ENCODE measurements at regions not wholly inside any gene's neighbourhood (a gene's known extent, or its start where the extent isn't known, plus 50 kb on each side); places are given as distances from the start of the nearest gene placed in this dataset.

- TF ChIP-seq CTCF (IDR thresholded peaks at IDR 0.05; ENCODE audit: low read depth, low read length) (no peak), MYC (IDR thresholded peaks at IDR 0.05; ENCODE audit: low read depth, low read length) (no peak), POLR2A (IDR thresholded peaks at IDR 0.05; ENCODE audit: extremely low read depth, insufficient read length) (no peak), MAX (IDR thresholded peaks at IDR 0.05; ENCODE audit: low read depth, low read length) (no peak)
These were observed 533.2 kb upstream of the TNP1 start for GRCh38 chr2:217392930-217393584.

Measured in NB4 (cell line).